Breast epithelium (tissue), 4 donors: ENCODE measurements at regions not wholly inside any gene's neighbourhood (a gene's known extent, or its start where the extent isn't known, plus 50 kb on each side); places are given as distances from the start of the nearest gene placed in this dataset.

Source experiments
- DNase-seq, 2 donors: peaks; one replicate each; pipeline ENCODE4 v3.0.0-alpha.2; 2019; ENCODE audit warnings: low spot score in 2 of 2
- H3K27ac ChIP-seq, 2 donors: fragments of 200-600 bp; sonication (generic) in 1 of 2; one replicate each; pipeline ENCODE4 v1.5.1; 2016 to 2019; ENCODE audit warnings: mild to moderate bottlenecking in 1 of 2
- H3K27me3 ChIP-seq, 2 donors: fragments of 200-600 bp; sonication (generic) in 1 of 2; one replicate each; pipeline versions ENCODE4 v1.5.1 to v1.6.0; 2017 to 2019; ENCODE audit warnings: control low read depth in 1 of 2, mild to moderate bottlenecking in 1 of 2
- H3K36me3 ChIP-seq: fragments of 200-600 bp; one replicate; pipeline ENCODE4 v1.5.1; 2019
- H3K4me1 ChIP-seq, 2 donors: fragments of 200-600 bp; sonication (generic); one replicate each; pipeline ENCODE4 v1.5.1; 2016 to 2019; ENCODE audit warnings: control low read depth in 1 of 2
- H3K4me3 ChIP-seq, 3 donors: fragments of 200-600 bp; sonication (generic); 1 replicate in 2 of 3; 2 replicates in 1 of 3; pipeline ENCODE4 v1.5.1; 2016 to 2019; ENCODE audit warnings: mild to moderate bottlenecking in 3 of 3, moderate library complexity in 2 of 3
- H3K9me3 ChIP-seq, 2 donors: fragments of 200-600 bp; sonication (generic) in 1 of 2; one replicate each; pipeline ENCODE4 v1.5.1; 2016 to 2019; ENCODE audit warnings: control low read depth in 1 of 2
- CTCF ChIP-seq, 3 donors: fragments of 450-650 bp; IDR thresholded peaks; one replicate each; pipeline ENCODE4 v1.5.1; 2016 to 2017; ENCODE audit warnings: antibody characterized with exemption in 3 of 3, mild to moderate bottlenecking in 3 of 3, moderate library complexity in 3 of 3
- POLR2A ChIP-seq: fragments of 450-650 bp; IDR thresholded peaks from one replicate; pipeline ENCODE4 v1.6.1; 2016; ENCODE audit warnings: antibody characterized with exemption, mild to moderate bottlenecking, moderate library complexity
- POLR2AphosphoS5 ChIP-seq, 3 donors: sonication (generic); formaldehyde crosslinking; IDR thresholded peaks; one replicate each; pipeline ENCODE4 v1.6.1; 2017; ENCODE audit warnings: antibody characterized with exemption in 3 of 3
- intact Hi-C: fragments of 100-400 bp; cut with DNase I; formaldehyde crosslinking; loops from one replicate; pipeline ENCODE4 v1.15.1; 2023; ENCODE audit warnings: low total_unique reads

- Histone ChIP-seq H3K27me3 (no peaks in the 10 kb centered on the region), H3K9me3 (no peaks in the 10 kb centered on the region), H3K36me3 (no peaks in the 10 kb centered on the region), H3K4me3 (no peak overlapping the region), H3K27ac (no peak overlapping the region), H3K4me1 (no peaks in the 10 kb centered on the region)
- intact Hi-C loops, result no loop called here
- no peak for DNase-seq
- TF ChIP-seq POLR2AphosphoS5 (IDR thresholded peaks at IDR 0.05) (no peak), POLR2A (no peak), CTCF (IDR thresholded peaks at IDR 0.05) (no peak)
Observed at GRCh38 chr13:56932104-56932503, 208.6 kb upstream of the PRR20A start.

GRCh38 chr13:56953965-56954364, 186.8 kb upstream of the PRR20A start:
- DNase-seq, result no peak
- intact Hi-C loops, result no loop called here
- no peak overlapping the region for H3K27ac ChIP-seq
- H3K27me3 ChIP-seq, result no peaks in the 10 kb centered on the region
- no peaks in the 10 kb centered on the region for H3K9me3 ChIP-seq
- no peak overlapping the region for H3K4me3 ChIP-seq
- no peaks in the 10 kb centered on the region for H3K4me1 ChIP-seq
- no peak for TF ChIP-seq CTCF (IDR thresholded peaks at IDR 0.05)
- no peak for TF ChIP-seq POLR2A
- TF ChIP-seq POLR2AphosphoS5 (IDR thresholded peaks at IDR 0.05), result no peak
- no peaks in the 10 kb centered on the region for H3K36me3 ChIP-seq

- TF ChIP-seq POLR2AphosphoS5 (IDR thresholded peaks at IDR 0.05), result no peak
- no peak for TF ChIP-seq CTCF (IDR thresholded peaks at IDR 0.05)
- no peak for TF ChIP-seq POLR2A
- H3K27ac ChIP-seq, result no peak overlapping the region
- H3K4me3 ChIP-seq, result no peak overlapping the region
- no peaks in the 10 kb centered on the region for H3K9me3 ChIP-seq
- no peaks in the 10 kb centered on the region for H3K27me3 ChIP-seq
- H3K4me1 ChIP-seq, result no peaks in the 10 kb centered on the region
- DNase-seq, result no peak
- H3K36me3 ChIP-seq, result no peaks in the 10 kb centered on the region
- intact Hi-C loops, result no loop called here
Observed at GRCh38 chr13:56975647-56976046, 165.1 kb upstream of the PRR20A start.

GRCh38 chr13:56980856-56981255, 159.9 kb upstream of the PRR20A start:
- intact Hi-C loops, result no loop called here
- DNase-seq, result no peak
- Histone ChIP-seq H3K36me3 (no peaks in the 10 kb centered on the region), H3K27ac (no peak overlapping the region), H3K4me3 (no peak overlapping the region), H3K9me3 (no peaks in the 10 kb centered on the region), H3K4me1 (no peaks in the 10 kb centered on the region), H3K27me3 (no peaks in the 10 kb centered on the region)
- no peak for TF ChIP-seq CTCF (IDR thresholded peaks at IDR 0.05)
- no peak for TF ChIP-seq POLR2AphosphoS5 (IDR thresholded peaks at IDR 0.05)
- no peak for TF ChIP-seq POLR2A

- H3K36me3 ChIP-seq, result no peaks in the 10 kb centered on the region
- TF ChIP-seq POLR2A (no peak), CTCF (IDR thresholded peaks at IDR 0.05) (no peak), POLR2AphosphoS5 (IDR thresholded peaks at IDR 0.05) (no peak)
- H3K4me1 ChIP-seq, result no peaks in the 10 kb centered on the region
- H3K27ac ChIP-seq, result no peak overlapping the region
- no peaks in the 10 kb centered on the region for H3K27me3 ChIP-seq
- no peaks in the 10 kb centered on the region for H3K9me3 ChIP-seq
- no peak overlapping the region for H3K4me3 ChIP-seq
- no peak for DNase-seq
- intact Hi-C loops, result no loop called here
Observed at GRCh38 chr13:56986121-56986520, 154.6 kb upstream of the PRR20A start.
